SJSA1 (cell line): ENCODE measurements at regions not wholly inside any gene's neighbourhood (a gene's known extent, or its start where the extent isn't known, plus 50 kb on each side); places are given as distances from the start of the nearest gene placed in this dataset.
"Not testable (repeated sequence)": the region's sequence is repeated elsewhere in the genome, so short reads cannot be mapped to it uniquely, and the experiment has no call there.

Experiments
- DNase-seq, 2 experiments: peaks; one replicate each; pipeline ENCODE4 v3.0.0-alpha.2; 2015 to 2020; ENCODE audit warnings: low spot score in 2 of 2, low read depth in 1 of 2
- H3K27ac ChIP-seq: fragments of 250-450 bp; sonication (Bioruptor Pico); 2 replicates; pipeline ENCODE4 v1.5.1; 2020; ENCODE audit warnings: mild to moderate bottlenecking, moderate library complexity
- H3K27me3 ChIP-seq: fragments of 250-450 bp; sonication (Bioruptor Pico); replicated peaks from 2 replicates; pipeline ENCODE4 v1.5.1; 2020; ENCODE audit warnings: mild to moderate bottlenecking, moderate library complexity
- H3K36me3 ChIP-seq: fragments of 250-450 bp; sonication (Bioruptor Pico); 2 replicates; pipeline ENCODE4 v1.5.1; 2020; ENCODE audit warnings: mild to moderate bottlenecking
- H3K4me1 ChIP-seq: fragments of 250-450 bp; sonication (Bioruptor Pico); replicated peaks from 2 replicates; pipeline ENCODE4 v1.6.1; 2021; ENCODE audit warnings: mild to moderate bottlenecking
- H3K4me3 ChIP-seq: fragments of 250-450 bp; sonication (Bioruptor Pico); 2 replicates; pipeline ENCODE4 v1.5.1; 2020; ENCODE audit warnings: mild to moderate bottlenecking
- H3K9me3 ChIP-seq: fragments of 250-450 bp; sonication (Bioruptor Pico); replicated peaks from 2 replicates; pipeline ENCODE4 v1.5.1; 2020; ENCODE audit warnings: mild to moderate bottlenecking

DNA sequence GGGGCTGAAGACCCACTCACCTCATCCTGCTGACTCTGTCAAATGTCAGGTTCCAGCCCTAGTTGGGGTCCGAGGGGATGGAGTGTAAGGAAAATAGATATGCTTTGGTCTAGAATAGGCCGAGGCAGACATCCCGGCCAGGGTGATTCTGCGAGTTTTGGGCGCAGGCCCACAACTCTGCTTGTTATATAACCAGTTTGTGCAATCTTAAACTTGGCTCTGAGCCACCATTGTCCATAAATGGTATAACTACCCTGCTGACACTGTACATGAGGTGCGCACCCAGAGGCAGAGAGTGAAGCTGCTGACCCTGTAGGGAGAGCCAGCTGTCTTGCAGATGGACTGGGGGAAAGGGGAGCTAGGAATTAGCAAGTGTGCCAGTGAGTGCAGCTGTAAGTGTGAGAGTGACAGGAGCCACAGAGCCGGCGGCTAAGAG is 1388.8 kb downstream of the AMY1C start:
- Histone ChIP-seq H3K4me3 (no peak overlapping the region), H3K4me1 (no peaks in the 10 kb centered on the region), H3K27me3 (no peaks in the 10 kb centered on the region), H3K9me3 (no peaks in the 10 kb centered on the region), H3K27ac (no peak overlapping the region), H3K36me3 (no peaks in the 10 kb centered on the region)
- no peak for DNase-seq

GRCh38 chr1:105172788-105173187 is 1423.1 kb downstream of the AMY1C start:
- no peak for DNase-seq
- Histone ChIP-seq H3K36me3 (no peaks in the 10 kb centered on the region), H3K27ac (no peak overlapping the region), H3K4me3 (no peak overlapping the region), H3K9me3 (no peaks in the 10 kb centered on the region; the same call in 1 of the 2 replicates), H3K27me3 (no peaks in the 10 kb centered on the region), H3K4me1 (no peaks in the 10 kb centered on the region)

- H3K36me3 ChIP-seq: no peaks in the 10 kb centered on the region
- DNase-seq: no peak
- H3K27ac ChIP-seq: no peak overlapping the region
- no peaks in the 10 kb centered on the region for H3K9me3 ChIP-seq
- H3K4me3 ChIP-seq: no peak overlapping the region
- H3K27me3 ChIP-seq: no peaks in the 10 kb centered on the region
- no peaks in the 10 kb centered on the region for H3K4me1 ChIP-seq
These were observed 1431.1 kb downstream of the AMY1C start for GRCh38 chr1:105180789-105181188.

DNA sequence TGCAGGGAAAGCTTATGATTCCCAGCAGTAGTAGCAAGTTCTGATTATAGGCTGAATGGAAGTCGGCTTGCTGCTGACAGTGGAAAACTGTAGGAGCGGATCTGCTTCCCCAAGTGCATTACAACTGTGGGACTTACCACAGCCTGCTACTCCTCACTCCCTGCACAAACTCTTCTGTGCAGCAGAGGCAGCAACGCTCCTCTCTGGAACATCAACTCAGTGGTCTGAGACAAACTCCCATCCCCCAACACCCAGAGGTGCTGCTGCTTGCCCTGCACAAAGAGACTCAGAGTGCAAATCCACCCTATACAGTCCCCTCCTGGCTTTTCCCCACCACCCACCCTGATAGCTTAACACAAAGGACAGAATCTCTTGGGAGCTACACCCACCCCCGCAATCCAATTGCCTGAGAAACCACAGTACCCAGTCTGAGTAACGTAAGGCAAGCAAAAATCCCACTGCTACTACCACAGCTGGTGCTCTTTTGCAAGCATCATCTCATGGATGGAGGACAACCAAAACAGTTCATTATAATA is 1455.2 kb downstream of the AMY1C start:
- DNase-seq: no peak
- Histone ChIP-seq H3K36me3 (no peaks in the 10 kb centered on the region), H3K4me1 (no peaks in the 10 kb centered on the region)

GRCh38 chr1:105208581-105208980 is 1458.9 kb downstream of the AMY1C start:
- H3K9me3 ChIP-seq: no peaks in the 10 kb centered on the region; the same call in none of the 2 replicates
- no peak overlapping the region for H3K4me3 ChIP-seq
- DNase-seq: no peak
- H3K4me1 ChIP-seq: no peaks in the 10 kb centered on the region
- no peaks in the 10 kb centered on the region for H3K36me3 ChIP-seq
- H3K27me3 ChIP-seq: no peaks in the 10 kb centered on the region
- H3K27ac ChIP-seq: no peak overlapping the region

More for the DNA sequence above, 1455.2 kb downstream of the AMY1C start:
- peaks cover 2% of the 10 kb centered on the region; the same call in 1 of the 2 replicates for H3K9me3 ChIP-seq
- no peaks in the 10 kb centered on the region for H3K27me3 ChIP-seq
- no peak overlapping the region for H3K4me3 ChIP-seq
- no peak overlapping the region for H3K27ac ChIP-seq

DNA sequence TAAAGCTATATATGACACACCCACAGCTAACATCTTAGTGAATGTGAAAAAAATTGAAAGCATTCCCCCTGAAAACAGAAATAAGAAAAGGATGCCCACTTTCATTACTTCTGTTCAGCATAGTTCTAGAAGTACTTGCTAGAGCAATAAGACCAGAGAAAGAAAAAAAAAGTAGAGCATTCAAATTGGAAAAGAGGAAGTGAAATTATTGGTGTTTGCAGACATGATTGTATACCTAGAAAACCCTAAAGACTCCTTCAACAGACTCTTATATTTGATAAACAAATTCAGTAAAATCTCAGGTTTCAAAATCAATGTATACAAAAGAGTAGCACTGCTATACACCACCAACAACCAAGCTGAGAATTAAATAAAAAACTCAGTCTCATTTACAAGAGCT is 1461.0 kb downstream of the AMY1C start:
- Histone ChIP-seq H3K27me3 (no peaks in the 10 kb centered on the region), H3K4me1 (no peaks in the 10 kb centered on the region), H3K9me3 (no peaks in the 10 kb centered on the region; the same call in 1 of the 2 replicates), H3K36me3 (no peaks in the 10 kb centered on the region), H3K4me3 (no peak overlapping the region), H3K27ac (no peak overlapping the region)
- no peak for DNase-seq

- Histone ChIP-seq H3K27me3 (no peaks in the 10 kb centered on the region), H3K27ac (no peak overlapping the region), H3K36me3 (no peaks in the 10 kb centered on the region), H3K9me3 (no peaks in the 10 kb centered on the region; the same call in 1 of the 2 replicates), H3K4me3 (no peak overlapping the region), H3K4me1 (no peaks in the 10 kb centered on the region)
- no peak for DNase-seq
These were observed 1481.7 kb downstream of the AMY1C start for GRCh38 chr1:105231378-105231777.

DNA sequence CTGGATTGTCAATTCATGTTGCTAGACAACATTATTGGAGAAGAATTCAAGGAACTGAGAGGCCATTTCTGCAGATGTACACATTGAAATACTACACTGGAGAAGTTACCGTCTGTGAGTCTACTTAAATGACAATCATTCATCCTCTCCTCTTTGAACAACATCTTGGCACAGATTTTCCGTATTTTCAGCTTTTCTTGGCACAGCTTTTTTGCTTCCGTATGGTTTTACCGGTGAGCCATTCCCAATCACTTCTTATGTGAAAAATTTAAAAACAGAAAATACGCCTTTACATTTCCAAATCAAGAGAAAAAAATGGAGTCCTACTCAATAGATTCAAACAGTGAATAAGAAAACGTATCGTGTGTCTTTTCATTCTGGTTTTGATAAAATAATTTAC is 1493.7 kb downstream of the AMY1C start:
- no peak overlapping the region for H3K27ac ChIP-seq

DNA sequence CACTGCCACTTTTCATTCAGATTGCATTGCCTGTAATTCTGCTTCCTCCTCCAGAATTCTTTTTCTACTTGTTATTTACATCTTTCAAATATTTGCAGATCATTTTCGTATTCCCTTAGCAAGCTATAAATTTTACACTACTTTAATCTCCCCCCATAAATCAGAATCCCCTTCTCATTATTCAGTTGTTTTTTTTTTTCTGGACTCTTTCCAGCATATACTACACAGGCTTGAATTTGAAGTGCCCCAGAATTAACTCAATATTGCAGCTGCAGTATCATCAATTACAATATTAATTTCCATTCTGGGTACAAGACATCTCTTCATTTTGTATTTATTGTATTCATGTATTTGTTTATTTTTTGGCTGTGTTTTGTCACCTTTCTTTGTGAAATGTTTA is 1494.3 kb downstream of the AMY1C start:
- no peak for DNase-seq
- Histone ChIP-seq H3K9me3 (no peaks in the 10 kb centered on the region), H3K27ac (no peak overlapping the region), H3K27me3 (no peaks in the 10 kb centered on the region), H3K36me3 (no peaks in the 10 kb centered on the region), H3K4me3 (no peak overlapping the region), H3K4me1 (no peaks in the 10 kb centered on the region)

More for the DNA sequence above, 1493.7 kb downstream of the AMY1C start:
- DNase-seq: no peak
- Histone ChIP-seq H3K4me1 (no peaks in the 10 kb centered on the region), H3K9me3 (no peaks in the 10 kb centered on the region), H3K4me3 (no peak overlapping the region), H3K27me3 (no peaks in the 10 kb centered on the region), H3K36me3 (no peaks in the 10 kb centered on the region)

GRCh38 chr1:105254906-105255305 is 1505.2 kb downstream of the AMY1C start:
- H3K9me3 ChIP-seq: peaks cover 1% of the 10 kb centered on the region; the same call in 1 of the 2 replicates
- no peaks in the 10 kb centered on the region for H3K36me3 ChIP-seq
- DNase-seq: no peak
- H3K4me3 ChIP-seq: no peak overlapping the region
- no peak overlapping the region for H3K27ac ChIP-seq
- H3K27me3 ChIP-seq: no peaks in the 10 kb centered on the region
- H3K4me1 ChIP-seq: no peaks in the 10 kb centered on the region

- Histone ChIP-seq H3K4me1 (no peaks in the 10 kb centered on the region), H3K9me3 (0 out of 2 replicates have a peak, but pooled peaks cover 5% of the 10 kb centered on the region), H3K36me3 (no peaks in the 10 kb centered on the region), H3K27ac (no peak overlapping the region), H3K27me3 (no peaks in the 10 kb centered on the region), H3K4me3 (no peak overlapping the region)
- no peak for DNase-seq
These were observed 1510.3 kb downstream of the AMY1C start for GRCh38 chr1:105260001-105260400.

DNA sequence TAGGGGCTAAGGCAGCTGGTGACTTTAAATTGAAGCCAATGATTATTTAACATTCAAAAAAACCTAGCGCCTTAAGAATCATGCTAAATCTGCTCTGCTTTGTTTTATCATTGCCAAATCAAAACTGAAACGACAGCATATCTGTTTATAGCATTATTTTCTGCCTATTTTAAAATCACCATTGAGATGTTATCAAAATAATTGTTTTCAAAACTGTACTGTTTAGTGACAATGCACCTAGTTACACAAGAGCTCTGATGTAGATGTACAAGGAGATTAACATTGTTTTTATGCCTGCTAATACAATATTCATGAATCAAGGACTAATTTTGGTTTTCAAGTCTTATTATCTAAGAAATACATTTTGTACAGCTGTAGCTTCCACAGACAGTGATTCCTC is 1521.3 kb downstream of the AMY1C start:
- Histone ChIP-seq H3K4me3 (no peak overlapping the region), H3K36me3 (no peaks in the 10 kb centered on the region), H3K4me1 (no peaks in the 10 kb centered on the region), H3K9me3 (no peaks in the 10 kb centered on the region), H3K27ac (no peak overlapping the region), H3K27me3 (no peaks in the 10 kb centered on the region)
- no peak for DNase-seq

DNA sequence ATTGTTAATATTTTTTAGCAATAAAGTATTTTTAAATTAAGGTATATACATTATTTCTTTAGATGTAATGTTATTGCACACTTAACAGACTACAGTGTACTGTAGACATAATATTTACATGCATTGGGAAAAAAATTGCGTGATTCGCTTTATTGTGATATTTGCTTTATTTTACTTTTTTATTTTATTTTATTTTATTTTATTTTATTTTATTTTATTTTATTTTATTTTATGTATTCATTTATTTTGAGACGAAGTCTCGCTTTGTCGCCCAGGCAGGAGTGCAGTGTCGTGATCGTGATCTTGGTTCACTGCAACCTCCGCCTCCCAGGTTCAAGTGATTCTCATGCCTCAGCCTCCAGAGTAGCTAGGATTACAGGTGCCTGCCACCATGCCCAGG is 1522.7 kb downstream of the AMY1C start:
- DNase-seq, H3K4me1 ChIP-seq, H3K27ac ChIP-seq, H3K27me3 ChIP-seq, H3K9me3 ChIP-seq, H3K4me3 ChIP-seq, H3K36me3 ChIP-seq: not testable (repeated sequence)

GRCh38 chr1:105294838-105295237 is 1545.1 kb downstream of the AMY1C start:
- DNase-seq: no peak
- no peaks in the 10 kb centered on the region for H3K27me3 ChIP-seq
- H3K27ac ChIP-seq: no peak overlapping the region
- H3K9me3 ChIP-seq: no peaks in the 10 kb centered on the region
- H3K36me3 ChIP-seq: no peaks in the 10 kb centered on the region
- H3K4me1 ChIP-seq: no peaks in the 10 kb centered on the region
- H3K4me3 ChIP-seq: no peak overlapping the region

- H3K27me3 ChIP-seq: no peaks in the 10 kb centered on the region
- no peaks in the 10 kb centered on the region for H3K4me1 ChIP-seq
- H3K4me3 ChIP-seq: no peak overlapping the region
- H3K36me3 ChIP-seq: no peaks in the 10 kb centered on the region
- no peak for DNase-seq
- H3K27ac ChIP-seq: no peak overlapping the region
- H3K9me3 ChIP-seq: no peaks in the 10 kb centered on the region
These were observed 1560.4 kb downstream of the AMY1C start for GRCh38 chr1:105310063-105310462.
